NCI-H69 (cell line): ENCODE measurements at regions not wholly inside any gene's neighbourhood (a gene's known extent, or its start where the extent isn't known, plus 50 kb on each side); places are given as distances from the start of the nearest gene placed in this dataset.

Experiments
- DNase-seq: peaks from one replicate; lab custom pipeline; 2025; lab: John Stamatoyannopoulos, UW

DNA sequence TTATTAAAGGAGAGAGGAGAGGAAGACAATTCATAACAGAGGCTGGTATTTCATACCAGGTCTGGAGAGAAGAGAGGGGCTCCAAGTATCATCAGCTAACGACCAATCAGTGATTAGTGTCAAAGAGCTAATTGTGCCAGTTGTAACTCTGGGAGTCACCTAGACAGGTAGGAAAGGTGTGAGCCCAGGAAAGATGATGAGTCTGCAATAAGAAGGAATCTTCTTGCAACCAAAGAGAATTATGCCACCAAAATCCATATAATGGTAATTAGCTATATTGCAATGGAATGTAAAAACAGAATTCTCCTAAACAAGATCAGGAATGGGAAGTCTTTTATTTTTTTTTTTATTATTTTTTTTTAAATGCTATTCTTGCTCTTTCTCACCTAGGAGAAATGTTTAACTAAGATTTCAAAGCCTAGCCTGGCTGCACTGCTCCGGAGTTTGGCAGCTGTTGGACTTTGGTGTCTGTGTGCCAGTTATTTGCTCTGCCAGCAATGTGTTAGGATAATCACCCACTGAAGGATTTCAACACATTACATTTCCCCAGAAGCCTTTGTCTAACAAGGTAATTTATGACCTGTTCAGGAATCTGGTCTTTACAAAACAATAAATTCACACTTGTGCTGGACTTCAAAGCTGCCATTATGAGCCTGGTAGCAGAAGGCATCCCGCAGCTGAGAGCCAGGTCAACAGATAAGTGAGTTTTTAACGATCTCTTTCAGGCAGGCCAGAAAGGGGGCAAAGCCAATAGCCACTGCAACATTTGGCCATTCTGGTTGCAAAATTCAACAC lies 89.4 kb downstream of the FOXB1 start:
- peak; percentile 96 for DNase-seq

GRCh38 chr15:60095711-60096110 lies 91.6 kb downstream of the FOXB1 start:
- DNase-seq = no peak

DNA sequence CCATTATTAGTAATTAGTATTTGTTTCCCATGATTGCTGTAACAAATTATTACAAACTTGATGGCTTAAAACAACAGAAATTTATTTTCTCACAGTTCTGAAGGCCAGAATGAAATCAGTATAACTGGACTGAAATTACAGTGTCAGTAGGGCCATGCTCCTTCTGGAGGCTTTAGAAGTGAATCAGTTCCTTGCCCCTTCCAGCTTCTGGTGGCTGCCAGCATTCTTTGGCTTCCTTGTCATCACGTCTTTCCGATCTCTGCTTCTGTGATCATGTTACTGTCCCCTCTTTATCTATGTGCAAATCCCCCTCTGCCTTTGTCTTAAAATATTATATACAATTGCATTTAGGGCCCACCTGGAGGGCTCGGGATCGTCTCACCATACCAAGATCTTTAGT lies 92.0 kb downstream of the FOXB1 start:
- DNase-seq = no peak

DNA sequence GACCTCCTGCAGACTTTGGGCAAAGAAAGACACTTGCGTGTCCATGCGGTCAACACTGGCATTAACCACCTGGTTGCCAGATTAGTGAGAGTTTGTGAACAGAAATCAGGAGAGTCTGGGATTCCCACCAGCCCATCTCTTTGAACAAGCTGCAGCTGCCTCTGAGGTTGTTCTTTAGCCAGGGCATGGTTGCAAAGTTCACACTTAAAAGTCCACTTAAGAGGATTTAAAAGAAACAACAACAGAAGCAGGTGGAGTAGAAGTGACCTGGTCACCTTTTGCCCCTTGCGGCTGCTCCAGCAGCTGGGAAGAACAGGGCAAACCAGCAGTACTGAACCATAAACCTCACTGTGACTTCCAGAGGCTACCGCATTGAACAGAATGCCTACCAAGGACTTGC lies 97.3 kb downstream of the FOXB1 start:
- DNase-seq = no peak

DNA sequence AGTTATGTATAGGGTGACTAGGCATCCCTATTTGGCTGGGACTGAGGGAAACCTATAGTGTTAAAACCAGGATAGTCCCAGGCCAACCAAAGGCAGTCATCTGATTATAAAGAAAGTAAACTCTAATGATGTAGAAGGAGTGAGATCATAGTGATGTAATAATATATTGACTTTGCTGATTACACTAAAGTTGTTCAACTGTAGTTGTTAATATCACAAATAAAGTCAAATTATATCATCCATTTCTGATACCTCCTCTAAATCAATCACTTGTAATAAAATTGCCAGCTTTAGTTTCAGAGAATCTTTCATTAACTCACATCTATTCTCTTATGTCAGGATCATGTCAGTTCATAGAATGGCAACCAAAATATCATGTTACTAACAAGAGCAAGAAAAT lies 98.6 kb downstream of the FOXB1 start:
- DNase-seq = no peak

DNA sequence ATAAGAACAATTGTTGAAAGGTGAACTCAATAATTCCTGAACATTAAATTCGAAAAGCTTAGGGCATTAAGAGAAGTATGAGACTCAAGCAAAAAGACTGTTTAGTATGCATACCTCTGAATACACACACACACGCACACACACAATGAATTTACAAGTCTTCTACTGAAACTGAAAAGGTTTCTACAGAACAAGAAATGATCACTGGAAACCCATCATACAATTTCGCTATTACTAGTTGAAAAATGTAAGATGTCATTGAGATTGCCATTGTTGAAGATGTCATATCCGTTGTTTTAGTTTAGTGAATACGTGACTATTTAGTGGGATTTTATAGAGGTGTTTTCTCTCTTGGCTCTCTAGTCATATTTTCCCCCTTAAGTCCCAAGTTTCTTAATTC lies 106.8 kb downstream of the FOXB1 start:
- DNase-seq = no peak

GRCh38 chr15:60115579-60116380 lies 111.7 kb downstream of the FOXB1 start:
- peak; percentile 65 for DNase-seq

- peak; percentile 49 for DNase-seq
Measured at GRCh38 chr15:60116456-60117089, 112.5 kb downstream of the FOXB1 start.

DNA sequence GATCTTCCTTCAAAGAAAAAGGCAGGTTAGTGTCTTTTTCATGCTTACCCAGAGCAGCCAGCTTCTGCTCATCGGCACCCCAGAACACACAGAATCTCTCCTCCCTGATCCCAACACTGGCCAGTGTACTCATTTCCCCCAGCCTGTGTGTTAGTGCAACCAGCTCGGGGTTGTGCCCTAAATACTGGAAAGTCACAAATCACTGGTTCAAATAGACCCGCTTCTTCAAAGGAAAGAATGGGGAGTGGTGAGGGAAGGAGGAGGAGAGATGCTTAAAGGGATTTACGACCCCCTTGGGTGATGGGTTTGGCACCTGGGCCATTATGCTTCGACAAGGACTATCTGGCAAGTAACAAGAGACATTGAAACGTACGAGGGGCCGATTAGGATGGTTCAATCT lies 114.0 kb downstream of the FOXB1 start:
- peak; percentile 71 for DNase-seq

DNA sequence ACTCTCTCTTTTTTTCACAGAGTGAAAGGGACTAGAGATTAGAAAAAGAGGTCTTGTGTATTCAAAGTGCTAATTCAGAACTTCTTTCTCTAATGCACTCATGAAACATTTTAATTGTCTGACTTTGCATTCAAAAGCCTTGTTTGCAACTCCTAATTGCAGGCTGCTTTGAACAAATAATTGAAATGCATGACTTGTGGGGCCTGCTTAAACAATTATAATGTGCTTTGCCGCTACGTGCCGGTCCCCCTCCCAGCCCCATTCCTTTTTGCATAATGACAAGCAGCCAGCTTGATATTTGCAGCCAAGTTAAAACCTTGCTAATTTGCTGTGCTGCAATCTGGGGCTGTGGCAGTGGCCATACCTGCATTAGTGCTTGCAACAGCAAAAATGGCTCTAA lies 114.5 kb downstream of the FOXB1 start:
- peak; percentile 76 for DNase-seq

- no peak for DNase-seq
Measured at GRCh38 chr15:60119101-60119500, 115.0 kb downstream of the FOXB1 start.

- peak; percentile 48 for DNase-seq
Measured at GRCh38 chr15:60120100-60120499, 116.0 kb downstream of the FOXB1 start.

- DNase-seq = no peak
Measured at GRCh38 chr15:60121845-60122244, 117.7 kb downstream of the FOXB1 start.

GRCh38 chr15:60122691-60123090 lies 118.6 kb downstream of the FOXB1 start:
- DNase-seq = no peak

- no peak for DNase-seq
Measured at GRCh38 chr15:60124460-60125070, 120.5 kb downstream of the FOXB1 start.

DNA sequence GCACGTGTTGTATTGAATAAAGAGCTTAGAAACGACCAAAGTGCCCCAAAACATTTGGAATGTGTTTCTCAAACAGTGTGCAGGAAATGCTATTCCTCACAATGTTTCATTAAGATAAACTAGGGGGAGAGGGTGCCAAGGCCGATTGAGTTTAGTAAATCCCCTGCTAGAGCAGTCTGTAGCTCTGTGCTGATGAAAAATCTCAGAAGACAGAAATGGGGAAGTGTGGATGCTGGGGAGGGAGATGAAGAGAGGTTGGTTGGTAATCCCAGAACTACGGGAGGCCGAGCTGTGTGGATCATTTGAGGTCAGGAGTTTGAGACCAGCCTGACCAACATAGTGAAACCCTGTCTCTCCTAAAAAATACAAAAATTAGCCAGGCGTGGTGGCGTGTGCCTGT lies 121.2 kb downstream of the FOXB1 start:
- DNase-seq = no peak

- no peak for DNase-seq
Measured at GRCh38 chr15:60126200-60126599, 122.1 kb downstream of the FOXB1 start.

DNA sequence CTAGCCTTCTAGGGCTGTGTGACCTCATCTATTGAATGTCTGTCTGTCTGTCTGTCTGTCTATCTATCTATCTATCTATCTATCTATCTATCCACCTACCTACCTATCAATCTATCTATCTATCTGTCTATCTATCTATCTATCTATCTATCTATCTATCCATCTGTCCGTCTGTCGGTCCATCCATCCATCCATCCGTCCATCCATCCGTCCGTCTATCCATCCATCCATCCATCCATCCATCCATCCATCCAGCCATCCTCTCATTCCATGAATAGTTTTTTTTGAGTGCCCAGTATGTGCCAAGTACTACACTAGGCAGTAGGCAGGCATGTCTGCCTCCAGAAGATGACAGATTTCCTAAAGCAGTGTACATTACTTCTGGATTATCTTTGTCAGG lies 122.5 kb downstream of the FOXB1 start:
- no peak for DNase-seq

DNA sequence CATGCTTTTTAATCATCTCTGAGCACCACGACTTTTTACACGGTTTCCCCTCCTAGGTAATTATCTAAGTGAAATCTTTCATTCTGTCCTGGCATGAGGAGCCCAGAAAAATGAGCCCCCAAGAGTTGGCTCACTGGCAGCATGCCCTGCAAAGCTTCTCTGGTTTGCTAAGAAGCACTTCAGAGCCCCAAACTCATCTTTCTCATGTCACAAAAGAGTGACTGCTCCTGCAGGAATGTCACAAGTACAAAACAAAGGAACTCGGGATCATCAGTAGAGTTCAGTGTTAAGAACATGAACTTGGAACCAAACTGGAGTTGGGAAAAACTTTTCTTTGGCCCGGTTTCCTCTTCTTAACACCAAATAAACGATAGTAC lies 123.9 kb downstream of the FOXB1 start:
- DNase-seq = no peak

DNA sequence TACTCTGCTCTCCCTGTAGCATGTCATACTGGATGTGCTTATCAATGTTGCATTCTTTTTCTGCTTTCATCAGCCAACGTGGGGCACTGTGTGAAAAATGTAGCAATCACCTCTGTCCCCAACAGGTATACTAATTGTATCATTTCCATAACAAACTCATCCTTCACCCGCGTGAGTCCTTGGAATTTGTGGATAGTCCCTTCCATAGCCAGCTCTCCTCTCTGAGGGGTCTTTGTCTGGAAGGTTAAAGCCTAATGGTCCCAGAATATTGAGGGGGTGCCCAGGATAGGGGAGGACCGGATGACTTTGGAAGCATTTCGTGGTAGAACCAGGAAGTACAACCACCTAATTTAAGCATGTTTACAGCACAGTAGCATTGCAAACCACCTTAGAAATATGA lies 124.6 kb downstream of the FOXB1 start:
- no peak for DNase-seq

DNA sequence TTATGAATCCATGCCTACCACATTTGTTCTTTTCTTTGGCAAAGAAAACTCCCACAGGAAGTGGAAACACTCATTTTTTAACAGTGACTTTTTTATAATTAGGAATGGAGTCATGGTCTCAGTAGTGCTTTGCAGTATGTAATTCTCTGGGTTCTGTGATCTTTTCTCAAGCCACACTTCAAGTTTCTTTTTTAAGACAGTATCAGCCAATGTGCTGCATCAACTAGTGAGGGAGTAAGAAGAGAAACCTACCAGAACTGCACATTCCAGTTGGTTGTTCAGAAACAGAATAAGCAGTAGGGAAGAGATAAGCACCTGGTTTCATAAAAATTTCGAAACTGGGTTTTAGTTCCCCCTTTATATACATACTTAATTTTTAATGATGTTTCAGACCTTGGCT lies 126.3 kb downstream of the FOXB1 start:
- DNase-seq = no peak

- DNase-seq = no peak
Measured at GRCh38 chr15:60130821-60131220, 126.7 kb downstream of the FOXB1 start.

DNA sequence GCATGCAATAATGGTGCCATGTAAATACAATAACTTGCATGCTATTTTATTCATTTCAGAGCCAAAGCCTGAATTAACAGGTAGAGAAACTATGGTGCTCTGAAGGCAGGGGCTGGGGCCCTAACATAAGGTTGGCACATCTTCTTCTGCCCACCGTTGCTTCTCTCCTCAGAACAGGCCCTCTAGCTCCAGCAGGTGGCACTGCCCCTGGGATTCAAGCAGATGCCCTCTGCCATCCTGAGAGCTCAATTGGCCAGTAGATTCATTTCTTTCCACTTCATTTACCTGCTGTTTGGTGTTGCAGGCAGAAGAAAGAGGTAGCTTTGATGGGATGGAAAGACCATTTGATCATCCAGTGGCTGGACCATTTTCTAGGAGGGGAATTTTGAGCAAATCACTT lies 130.5 kb downstream of the FOXB1 start:
- DNase-seq = peak; percentile 70
